ENCODE measurements at regions not wholly inside any gene's neighbourhood (a gene's known extent, or its start where the extent isn't known, plus 50 kb on each side); places are given as distances from the start of the nearest gene placed in this dataset.

DNA sequence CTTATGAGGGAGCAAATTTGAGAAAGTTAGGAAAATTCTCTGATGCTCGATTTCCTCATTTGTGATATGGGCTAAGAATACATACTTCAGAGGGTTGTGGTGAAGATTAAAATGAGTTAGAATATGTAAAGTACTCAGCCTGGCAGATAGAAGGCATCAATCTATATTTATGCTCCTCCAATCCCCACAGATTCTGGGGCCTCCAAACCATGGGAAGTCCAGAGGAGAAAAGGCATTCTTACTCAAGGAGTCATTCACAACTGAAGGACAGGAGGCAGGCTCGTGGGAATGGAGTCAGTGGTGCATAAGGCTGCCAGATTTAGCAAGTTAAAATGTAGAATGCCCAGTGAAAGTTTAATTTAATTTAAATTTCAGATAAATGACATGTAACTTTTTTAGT is 330.0 kb upstream of the POU3F1 start:
- TF ChIP-seq POLR2AphosphoS5 (IDR thresholded peaks at IDR 0.05; ENCODE audit: low read depth, low read length) (no peak), SIN3A (IDR thresholded peaks at IDR 0.05; ENCODE audit: borderline replicate concordance, insufficient read depth, low read length) (no peak), TAF1 (IDR thresholded peaks at IDR 0.05; ENCODE audit: borderline replicate concordance, insufficient read depth, low read length) (no peak), FOXP2 (optimal IDR thresholded peaks at IDR 0.05; ENCODE audit: borderline replicate concordance, extremely low read depth, extremely low read length, insufficient read depth) (no peak)
- TF ChIP-seq, protein P1, sequence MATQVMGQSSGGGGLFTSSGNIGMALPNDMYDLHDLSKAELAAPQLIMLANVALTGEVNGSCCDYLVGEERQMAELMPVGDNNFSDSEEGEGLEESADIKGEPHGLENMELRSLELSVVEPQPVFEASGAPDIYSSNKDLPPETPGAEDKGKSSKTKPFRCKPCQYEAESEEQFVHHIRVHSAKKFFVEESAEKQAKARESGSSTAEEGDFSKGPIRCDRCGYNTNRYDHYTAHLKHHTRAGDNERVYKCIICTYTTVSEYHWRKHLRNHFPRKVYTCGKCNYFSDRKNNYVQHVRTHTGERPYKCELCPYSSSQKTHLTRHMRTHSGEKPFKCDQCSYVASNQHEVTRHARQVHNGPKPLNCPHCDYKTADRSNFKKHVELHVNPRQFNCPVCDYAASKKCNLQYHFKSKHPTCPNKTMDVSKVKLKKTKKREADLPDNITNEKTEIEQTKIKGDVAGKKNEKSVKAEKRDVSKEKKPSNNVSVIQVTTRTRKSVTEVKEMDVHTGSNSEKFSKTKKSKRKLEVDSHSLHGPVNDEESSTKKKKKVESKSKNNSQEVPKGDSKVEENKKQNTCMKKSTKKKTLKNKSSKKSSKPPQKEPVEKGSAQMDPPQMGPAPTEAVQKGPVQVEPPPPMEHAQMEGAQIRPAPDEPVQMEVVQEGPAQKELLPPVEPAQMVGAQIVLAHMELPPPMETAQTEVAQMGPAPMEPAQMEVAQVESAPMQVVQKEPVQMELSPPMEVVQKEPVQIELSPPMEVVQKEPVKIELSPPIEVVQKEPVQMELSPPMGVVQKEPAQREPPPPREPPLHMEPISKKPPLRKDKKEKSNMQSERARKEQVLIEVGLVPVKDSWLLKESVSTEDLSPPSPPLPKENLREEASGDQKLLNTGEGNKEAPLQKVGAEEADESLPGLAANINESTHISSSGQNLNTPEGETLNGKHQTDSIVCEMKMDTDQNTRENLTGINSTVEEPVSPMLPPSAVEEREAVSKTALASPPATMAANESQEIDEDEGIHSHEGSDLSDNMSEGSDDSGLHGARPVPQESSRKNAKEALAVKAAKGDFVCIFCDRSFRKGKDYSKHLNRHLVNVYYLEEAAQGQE (IDR thresholded peaks at IDR 0.05; ENCODE audit: insufficient read depth in 1 of 2, low read depth in 2 of 2, low read length in 2 of 2): no peak

DNA sequence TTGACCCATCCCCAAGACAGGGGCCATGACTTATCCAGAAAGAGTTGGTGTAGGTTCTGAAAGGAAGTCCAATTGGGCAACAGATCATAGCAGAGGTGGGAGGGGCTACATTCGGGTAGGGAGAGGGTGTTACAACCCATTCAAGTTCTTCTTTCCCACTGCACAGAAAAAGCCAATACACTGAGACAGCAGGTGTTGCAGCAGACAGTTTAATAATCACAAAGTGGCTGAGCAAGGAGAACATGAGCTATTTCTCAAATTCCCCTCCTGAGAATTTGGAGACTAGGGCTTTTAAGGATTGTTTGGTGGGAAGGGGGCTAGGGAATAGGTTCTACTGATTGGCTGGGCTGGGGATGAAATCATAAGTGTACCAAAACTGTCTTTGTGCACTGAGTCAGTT is 328.4 kb upstream of the POU3F1 start:
- TF ChIP-seq, protein P1 (IDR thresholded peaks at IDR 0.05; ENCODE audit: insufficient read depth in 1 of 2, low read depth in 2 of 2, low read length in 2 of 2): no peak
- TF ChIP-seq FOXP2 (optimal IDR thresholded peaks at IDR 0.05; ENCODE audit: borderline replicate concordance, extremely low read depth, extremely low read length, insufficient read depth): no peak
- no peak for TF ChIP-seq POLR2AphosphoS5 (IDR thresholded peaks at IDR 0.05; ENCODE audit: low read depth, low read length)
- no peak for TF ChIP-seq SIN3A (IDR thresholded peaks at IDR 0.05; ENCODE audit: borderline replicate concordance, insufficient read depth, low read length)
- no peak for TF ChIP-seq TAF1 (IDR thresholded peaks at IDR 0.05; ENCODE audit: borderline replicate concordance, insufficient read depth, low read length)

DNA sequence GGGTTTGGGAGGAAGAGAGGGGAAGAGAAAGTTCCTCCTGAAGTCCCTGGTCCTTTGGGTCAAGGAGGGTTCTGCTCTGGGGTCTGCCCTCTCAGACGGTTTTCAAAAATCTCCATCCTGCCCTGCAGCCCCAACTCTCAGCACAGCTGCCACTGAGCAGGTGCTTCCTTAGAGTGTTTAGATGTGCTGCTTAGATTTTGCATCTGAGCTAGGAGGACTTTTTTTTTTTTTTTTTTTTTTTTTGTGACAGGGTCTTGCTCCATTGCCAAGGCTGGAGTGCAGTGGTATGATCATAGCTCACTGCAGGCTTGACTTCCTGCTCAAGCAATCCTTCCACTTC is 324.9 kb upstream of the POU3F1 start:
- no peak for TF ChIP-seq POLR2AphosphoS5 (IDR thresholded peaks at IDR 0.05; ENCODE audit: low read depth, low read length)

DNA sequence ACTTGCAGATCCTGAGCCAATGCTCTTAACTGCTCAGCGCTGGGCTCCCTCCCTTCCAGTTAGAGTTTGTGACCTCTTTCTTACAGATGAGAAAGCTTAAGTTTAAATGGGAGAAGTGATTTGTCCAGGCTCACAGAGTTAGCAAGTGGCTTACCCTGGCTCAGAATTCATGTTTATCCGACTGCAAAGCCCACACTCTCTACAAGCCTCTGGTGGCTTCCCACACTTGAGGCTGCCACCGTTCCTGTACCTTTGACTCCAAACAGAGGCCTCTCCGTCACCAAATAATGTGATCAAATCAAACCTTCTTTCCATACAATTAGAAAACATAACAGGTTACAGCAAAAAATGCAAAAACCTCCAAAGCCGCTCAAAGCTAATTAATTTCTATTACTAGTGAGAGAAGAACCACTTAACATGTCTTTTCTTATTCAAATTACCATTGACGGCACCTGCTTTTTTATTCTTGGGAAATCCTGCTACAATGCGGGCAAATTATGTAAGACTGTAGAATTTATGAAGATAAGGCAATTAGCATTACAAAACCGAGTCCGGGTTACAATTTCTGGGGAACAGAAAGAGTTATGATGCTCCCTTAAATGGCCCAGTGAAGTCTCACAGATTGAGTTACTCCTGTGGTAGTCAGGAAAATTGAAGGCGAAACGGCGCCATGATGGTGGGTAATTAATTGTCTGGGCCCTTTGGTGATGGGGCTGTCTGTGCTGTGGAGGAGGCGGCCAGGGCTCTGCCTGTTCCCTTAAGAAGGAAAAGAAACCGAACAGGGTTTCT is 324.3 kb upstream of the POU3F1 start:
- TF ChIP-seq FOXP2 (optimal IDR thresholded peaks at IDR 0.05; ENCODE audit: borderline replicate concordance, extremely low read depth, extremely low read length, insufficient read depth): no peak

DNA sequence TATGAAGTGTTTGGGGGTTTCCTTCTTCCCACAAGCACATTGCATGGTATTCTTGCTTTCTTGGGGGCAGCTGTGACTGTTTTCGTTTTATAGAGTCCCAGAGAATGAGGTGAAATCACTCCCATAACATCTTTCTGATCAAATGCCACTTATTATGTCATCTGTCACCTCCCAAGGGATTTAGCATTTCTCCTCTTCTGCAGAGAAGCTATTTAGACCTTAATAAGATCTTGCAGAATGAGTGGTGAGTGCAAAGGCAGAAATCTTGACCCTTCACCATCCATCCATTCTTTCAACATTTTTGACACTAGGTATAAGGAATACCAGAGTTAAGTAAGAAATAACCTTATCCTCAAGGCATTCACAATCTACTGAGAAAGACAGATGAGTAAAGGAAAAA is 318.6 kb upstream of the POU3F1 start:
- TF ChIP-seq POLR2AphosphoS5 (IDR thresholded peaks at IDR 0.05; ENCODE audit: low read depth, low read length) (no peak), FOXP2 (optimal IDR thresholded peaks at IDR 0.05; ENCODE audit: borderline replicate concordance, extremely low read depth, extremely low read length, insufficient read depth) (no peak), SIN3A (IDR thresholded peaks at IDR 0.05; ENCODE audit: borderline replicate concordance, insufficient read depth, low read length) (no peak)

DNA sequence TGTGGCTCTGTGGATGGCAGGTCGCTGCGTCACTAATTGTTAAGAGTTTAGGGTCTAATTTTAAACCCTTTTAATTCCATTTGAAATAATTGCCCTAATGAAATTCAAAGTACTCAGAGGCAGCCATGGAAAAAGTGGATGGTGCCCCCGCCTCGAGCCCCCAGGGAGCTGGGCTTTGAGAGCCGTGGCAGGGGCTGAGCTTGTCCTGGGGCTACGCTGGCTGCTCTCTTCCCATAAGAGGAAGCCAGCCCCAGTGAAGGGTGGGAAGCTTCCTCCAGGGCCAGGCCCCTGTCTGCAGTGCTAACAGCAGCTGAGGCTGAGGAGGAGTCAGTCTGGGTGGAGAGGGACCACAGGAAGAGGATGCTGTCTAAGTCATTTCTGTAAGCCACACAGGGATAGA is 315.0 kb upstream of the POU3F1 start:
- TF ChIP-seq SIN3A (IDR thresholded peaks at IDR 0.05; ENCODE audit: borderline replicate concordance, insufficient read depth, low read length): no peak
- no peak for TF ChIP-seq FOXP2 (optimal IDR thresholded peaks at IDR 0.05; ENCODE audit: borderline replicate concordance, extremely low read depth, extremely low read length, insufficient read depth)
- TF ChIP-seq POLR2AphosphoS5 (IDR thresholded peaks at IDR 0.05; ENCODE audit: low read depth, low read length): no peak
- TF ChIP-seq, protein P1 (IDR thresholded peaks at IDR 0.05; ENCODE audit: insufficient read depth in 1 of 2, low read depth in 2 of 2, low read length in 2 of 2): no peak
- no peak for TF ChIP-seq TAF1 (IDR thresholded peaks at IDR 0.05; ENCODE audit: borderline replicate concordance, insufficient read depth, low read length)

DNA sequence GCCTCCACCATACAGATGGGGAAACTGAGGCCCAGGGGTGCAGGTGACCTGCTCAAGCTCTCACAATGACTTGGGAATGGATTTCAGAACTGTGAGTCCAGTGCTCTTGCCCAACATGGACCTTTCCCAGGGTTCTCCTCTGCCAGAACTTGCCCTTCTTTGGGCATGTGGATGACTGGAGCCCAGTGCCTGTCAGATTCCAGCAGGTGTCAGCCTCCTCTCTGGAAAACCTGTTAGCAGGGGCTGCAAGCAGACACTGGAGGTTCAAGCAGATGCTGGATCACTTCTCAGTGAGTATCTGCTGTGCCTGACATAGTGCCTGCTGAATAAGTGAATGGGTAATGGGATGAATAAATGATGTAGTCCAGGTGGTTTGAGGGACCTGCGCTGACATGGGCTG is 314.2 kb upstream of the POU3F1 start:
- no peak for TF ChIP-seq FOXP2 (optimal IDR thresholded peaks at IDR 0.05; ENCODE audit: borderline replicate concordance, extremely low read depth, extremely low read length, insufficient read depth)
- no peak for TF ChIP-seq SIN3A (IDR thresholded peaks at IDR 0.05; ENCODE audit: borderline replicate concordance, insufficient read depth, low read length)
- TF ChIP-seq TAF1 (IDR thresholded peaks at IDR 0.05; ENCODE audit: borderline replicate concordance, insufficient read depth, low read length): no peak
- TF ChIP-seq, protein P1 (IDR thresholded peaks at IDR 0.05; ENCODE audit: insufficient read depth in 1 of 2, low read depth in 2 of 2, low read length in 2 of 2): no peak
- no peak for TF ChIP-seq POLR2AphosphoS5 (IDR thresholded peaks at IDR 0.05; ENCODE audit: low read depth, low read length)

Measured in PFSK-1 (cell line).